Left renal pelvis (tissue), 4 donors: ENCODE measurements at regions not wholly inside any gene's neighbourhood (a gene's known extent, or its start where the extent isn't known, plus 50 kb on each side); places are given as distances from the start of the nearest gene placed in this dataset.

Source experiments
- DNase-seq, 4 donors: peaks; one replicate each; pipeline ENCODE4 v3.0.0-alpha.2; 2013; ENCODE audit warnings: low read depth in 4 of 4, low spot score in 3 of 4

GRCh38 chr12:115444346-115444745 lies 760.4 kb upstream of the TBX3 start:
- DNase-seq = no peak

- DNase-seq = no peak
These were observed 759.5 kb upstream of the TBX3 start for GRCh38 chr12:115443351-115443938.

GRCh38 chr12:115440438-115440837 lies 756.5 kb upstream of the TBX3 start:
- DNase-seq = no peak

- no peak for DNase-seq
These were observed 755.1 kb upstream of the TBX3 start for GRCh38 chr12:115439008-115439601.

- DNase-seq = no peak
These were observed 754.3 kb upstream of the TBX3 start for GRCh38 chr12:115438314-115438713.

- DNase-seq = no peak
These were observed 753.1 kb upstream of the TBX3 start for GRCh38 chr12:115437061-115437567.

GRCh38 chr12:115433014-115433634 lies 749.1 kb upstream of the TBX3 start:
- no peak for DNase-seq

- no peak for DNase-seq
These were observed 746.7 kb upstream of the TBX3 start for GRCh38 chr12:115430636-115431035.

- no peak for DNase-seq
These were observed 742.8 kb upstream of the TBX3 start for GRCh38 chr12:115426732-115427131.

- DNase-seq = no peak
These were observed 740.0 kb upstream of the TBX3 start for GRCh38 chr12:115424003-115424402.

- no peak for DNase-seq
These were observed 739.6 kb upstream of the TBX3 start for GRCh38 chr12:115423546-115423987.

- DNase-seq = no peak
These were observed 739.0 kb upstream of the TBX3 start for GRCh38 chr12:115422845-115423545.

- no peak for DNase-seq
These were observed 738.1 kb upstream of the TBX3 start for GRCh38 chr12:115421796-115422709.

GRCh38 chr12:115421350-115421749 lies 737.4 kb upstream of the TBX3 start:
- DNase-seq = no peak

- DNase-seq = no peak
These were observed 735.2 kb upstream of the TBX3 start for GRCh38 chr12:115419145-115419646.

- no peak for DNase-seq
These were observed 733.6 kb upstream of the TBX3 start for GRCh38 chr12:115417610-115418009.

GRCh38 chr12:115416869-115417268 lies 732.9 kb upstream of the TBX3 start:
- no peak for DNase-seq

- DNase-seq = no peak
These were observed 729.7 kb upstream of the TBX3 start for GRCh38 chr12:115413626-115414025.

- no peak for DNase-seq
These were observed 728.9 kb upstream of the TBX3 start for GRCh38 chr12:115412831-115413230.

GRCh38 chr12:115411121-115411520 lies 727.1 kb upstream of the TBX3 start:
- DNase-seq = no peak
